GM18505 (cell line): ENCODE measurements at regions not wholly inside any gene's neighbourhood (a gene's known extent, or its start where the extent isn't known, plus 50 kb on each side); places are given as distances from the start of the nearest gene placed in this dataset.

Experiments used
- ATAC-seq: cut with Tn5 transposase; IDR thresholded peaks from one replicate; pipeline ENCODE4 v1.9.1; 2021; ENCODE audit not compliant: unreplicated experiment
- POLR2A ChIP-seq: IDR thresholded peaks from 4 replicates; pipeline ENCODE4 v1.6.1; 2011; ENCODE audit warnings: borderline replicate concordance; ENCODE audit not compliant: insufficient read depth, insufficient read length; ENCODE audit errors: extremely low read depth

GRCh38 chr6:164569509-164569908, 739.9 kb downstream of the C6orf118 start:
- TF ChIP-seq POLR2A: no peak
- no peak for ATAC-seq

- TF ChIP-seq POLR2A: no peak
These were observed 745.5 kb downstream of the C6orf118 start for GRCh38 chr6:164563924-164564323.

GRCh38 chr6:164561656-164562055, 747.7 kb downstream of the C6orf118 start:
- ATAC-seq: no peak
- no peak for TF ChIP-seq POLR2A

More at GRCh38 chr6:164563924-164564323, 745.5 kb downstream of the C6orf118 start:
- ATAC-seq: no peak

- ATAC-seq: no peak
- TF ChIP-seq POLR2A: no peak
These were observed 754.5 kb downstream of the C6orf118 start for GRCh38 chr6:164554700-164555476.

- no peak for TF ChIP-seq POLR2A
- no peak for ATAC-seq
These were observed 755.2 kb downstream of the C6orf118 start for GRCh38 chr6:164554226-164554625.

- ATAC-seq: no peak
- TF ChIP-seq POLR2A: no peak
These were observed 757.7 kb downstream of the C6orf118 start for GRCh38 chr6:164551706-164552105.

GRCh38 chr6:164547076-164547475, 762.3 kb downstream of the C6orf118 start:
- ATAC-seq: no peak

GRCh38 chr6:164546263-164546662, 763.1 kb downstream of the C6orf118 start:
- ATAC-seq: no peak

More at GRCh38 chr6:164547076-164547475, 762.3 kb downstream of the C6orf118 start:
- no peak for TF ChIP-seq POLR2A

GRCh38 chr6:164534070-164534766, 775.2 kb downstream of the C6orf118 start:
- ATAC-seq: no peak
- TF ChIP-seq POLR2A: no peak

More at GRCh38 chr6:164546263-164546662, 763.1 kb downstream of the C6orf118 start:
- TF ChIP-seq POLR2A: no peak

GRCh38 chr6:164533045-164533362, 776.4 kb downstream of the C6orf118 start:
- no peak for TF ChIP-seq POLR2A
- no peak for ATAC-seq

GRCh38 chr6:164532198-164533044, 777.0 kb downstream of the C6orf118 start:
- TF ChIP-seq POLR2A: no peak
- ATAC-seq: no peak

- no peak for ATAC-seq
- no peak for TF ChIP-seq POLR2A
These were observed 777.7 kb downstream of the C6orf118 start for GRCh38 chr6:164531736-164532135.

- TF ChIP-seq POLR2A: no peak
These were observed 780.9 kb downstream of the C6orf118 start for GRCh38 chr6:164528539-164528938.

More at GRCh38 chr6:164528539-164528938, 780.9 kb downstream of the C6orf118 start:
- no peak for ATAC-seq
